Sigmoid colon (tissue), 6 donors: ENCODE measurements at regions not wholly inside any gene's neighbourhood (a gene's known extent, or its start where the extent isn't known, plus 50 kb on each side); places are given as distances from the start of the nearest gene placed in this dataset.

Source experiments
- DNase-seq: peaks from one replicate; pipeline ENCODE4 v3.0.0-alpha.2; 2019
- H3K27ac ChIP-seq, 4 donors: fragments of 200-600 bp; sonication (generic); one replicate each; pipeline ENCODE4 v1.5.1; 2016 to 2019; ENCODE audit warnings: mild to moderate bottlenecking in 1 of 4
- H3K27me3 ChIP-seq, 3 donors: fragments of 200-600 bp; sonication (generic); one replicate each; pipeline ENCODE4 v1.5.1; 2019; ENCODE audit warnings: mild to moderate bottlenecking in 1 of 3
- H3K36me3 ChIP-seq, 4 donors: fragments of 200-600 bp; sonication (generic); one replicate each; pipeline ENCODE4 v1.5.1; 2016 to 2019
- H3K4me1 ChIP-seq, 4 donors: fragments of 200-600 bp; sonication (generic); one replicate each; pipeline ENCODE4 v1.5.1; 2017 to 2019
- H3K4me3 ChIP-seq, 4 donors: fragments of 200-600 bp; sonication (generic); one replicate each; pipeline ENCODE4 v1.5.1; 2017 to 2019; ENCODE audit warnings: mild to moderate bottlenecking in 2 of 4, moderate library complexity in 1 of 4
- H3K9me3 ChIP-seq, 4 donors: fragments of 200-600 bp in 3 of 4; sonication (generic) in 3 of 4; one replicate each; pipeline versions ENCODE4 v1.5.1 to v1.6.1; 2013 to 2019
- EP300 ChIP-seq, 4 donors: sonication (generic); formaldehyde crosslinking; IDR thresholded peaks; one replicate each; pipeline ENCODE4 v1.6.1; 2017; ENCODE audit warnings: antibody characterized with exemption in 4 of 4
- POLR2A ChIP-seq, 2 donors: fragments of 450-650 bp; IDR thresholded peaks; one replicate each; pipeline ENCODE4 v1.6.1; 2016; ENCODE audit warnings: antibody characterized with exemption in 2 of 2, mild to moderate bottlenecking in 2 of 2, moderate library complexity in 2 of 2
- POLR2AphosphoS5 ChIP-seq, 4 donors: sonication (generic); formaldehyde crosslinking; IDR thresholded peaks; one replicate each; pipeline ENCODE4 v1.6.1; 2017; ENCODE audit warnings: antibody characterized with exemption in 4 of 4
- WGBS, 2 donors: extraction: QIAGEN DNeasy Blood & Tissue Kit; methylation state at CpG; one replicate each; pipeline ENCODE4 v1.1.7; 2013; 5-methylcytosine and 5-hydroxymethylcytosine counted together
- intact Hi-C: fragments of 100-400 bp; cut with DNase I; formaldehyde crosslinking; loops from one replicate; pipeline ENCODE4 v1.15.1; 2023
- TF ChIP-seq, protein P1 (sequence below), 4 experiments: fragments of 450-650 bp in 3 of 4; fragments of 200-600 bp in 1 of 4; IDR thresholded peaks; one replicate each; pipeline ENCODE4 v1.5.1; 2016 to 2019; ENCODE audit warnings: antibody characterized with exemption in 4 of 4, mild to moderate bottlenecking in 3 of 4, moderate library complexity in 2 of 4
- donor health status: healthy with polysubstance abuse.
- donor health status: healthy.

DNA sequence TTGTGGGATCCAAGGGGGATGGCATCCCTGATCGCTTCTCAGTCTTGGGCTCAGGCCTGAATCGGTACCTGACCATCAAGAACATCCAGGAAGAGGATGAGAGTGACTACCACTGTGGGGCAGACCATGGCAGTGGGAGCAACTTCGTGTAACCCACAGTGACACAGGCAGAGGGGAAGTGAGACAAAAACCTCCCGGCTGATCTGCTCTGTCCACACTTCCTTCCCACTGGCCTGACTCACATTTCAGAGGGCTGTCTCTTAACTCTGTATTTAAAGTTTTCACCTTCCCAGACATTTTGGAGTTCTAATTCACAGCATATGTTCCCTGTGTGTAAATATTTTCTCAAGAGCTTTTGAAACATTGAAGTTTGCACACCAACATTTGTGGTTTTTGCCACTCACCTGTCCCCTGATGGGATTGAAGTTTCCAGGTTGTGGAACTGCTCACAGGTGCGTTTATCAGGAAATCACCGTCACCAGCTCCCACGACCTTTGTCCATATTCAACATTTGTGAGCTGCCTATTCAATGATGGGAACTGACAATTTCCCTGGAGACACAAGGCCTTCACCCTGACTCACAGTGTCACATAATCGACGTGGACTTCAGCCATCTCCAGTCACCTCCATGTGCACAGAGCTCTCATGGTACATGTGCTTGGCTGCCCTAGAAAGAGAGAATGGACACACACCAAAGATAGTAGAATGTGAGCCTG, 99.2 kb downstream of the VPREB1 start:
- H3K27me3 ChIP-seq = peaks cover 0 to 4% (median 0%) of the 10 kb centered on the region in 3 donors
- no peaks in the 10 kb centered on the region for H3K4me1 ChIP-seq
- no peaks in the 10 kb centered on the region for H3K9me3 ChIP-seq
- TF ChIP-seq, protein P1, sequence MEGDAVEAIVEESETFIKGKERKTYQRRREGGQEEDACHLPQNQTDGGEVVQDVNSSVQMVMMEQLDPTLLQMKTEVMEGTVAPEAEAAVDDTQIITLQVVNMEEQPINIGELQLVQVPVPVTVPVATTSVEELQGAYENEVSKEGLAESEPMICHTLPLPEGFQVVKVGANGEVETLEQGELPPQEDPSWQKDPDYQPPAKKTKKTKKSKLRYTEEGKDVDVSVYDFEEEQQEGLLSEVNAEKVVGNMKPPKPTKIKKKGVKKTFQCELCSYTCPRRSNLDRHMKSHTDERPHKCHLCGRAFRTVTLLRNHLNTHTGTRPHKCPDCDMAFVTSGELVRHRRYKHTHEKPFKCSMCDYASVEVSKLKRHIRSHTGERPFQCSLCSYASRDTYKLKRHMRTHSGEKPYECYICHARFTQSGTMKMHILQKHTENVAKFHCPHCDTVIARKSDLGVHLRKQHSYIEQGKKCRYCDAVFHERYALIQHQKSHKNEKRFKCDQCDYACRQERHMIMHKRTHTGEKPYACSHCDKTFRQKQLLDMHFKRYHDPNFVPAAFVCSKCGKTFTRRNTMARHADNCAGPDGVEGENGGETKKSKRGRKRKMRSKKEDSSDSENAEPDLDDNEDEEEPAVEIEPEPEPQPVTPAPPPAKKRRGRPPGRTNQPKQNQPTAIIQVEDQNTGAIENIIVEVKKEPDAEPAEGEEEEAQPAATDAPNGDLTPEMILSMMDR (IDR thresholded peaks at IDR 0.05) = no peak
- TF ChIP-seq POLR2AphosphoS5 (IDR thresholded peaks at IDR 0.05) (no peak), EP300 (IDR thresholded peaks at IDR 0.05) (no peak), POLR2A (IDR thresholded peaks at IDR 0.05) (no peak)
- no peaks in the 10 kb centered on the region for H3K36me3 ChIP-seq
- 33 to 48% methylated on average over 9 of the region's 9 CpGs for WGBS, 2 donors
- DNase-seq = no peak
- no peak overlapping the region for H3K27ac ChIP-seq
- H3K4me3 ChIP-seq = no peak overlapping the region
- intact Hi-C loops = no loop called here

DNA sequence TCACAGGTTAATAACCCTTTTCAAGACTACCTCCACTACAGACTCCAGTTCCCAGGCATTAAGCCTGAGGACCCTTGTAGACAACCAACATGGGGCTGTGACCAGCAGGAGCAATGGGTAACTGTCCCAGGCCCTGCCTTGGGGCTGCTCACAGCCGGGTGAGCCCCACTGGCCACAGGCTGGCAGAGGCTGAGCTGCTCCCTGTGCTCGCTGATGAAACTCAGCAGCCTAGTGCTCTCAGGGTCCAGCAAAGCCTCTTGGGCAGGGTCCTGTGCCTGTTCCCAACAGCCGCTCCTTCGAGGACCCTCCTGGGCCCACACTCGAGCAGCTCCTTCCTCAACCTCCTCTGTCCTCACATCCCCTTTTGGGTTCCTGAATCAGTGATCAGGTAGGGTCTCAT, 99.8 kb downstream of the VPREB1 start:
- peaks cover 0 to 6% (median 0%) of the 10 kb centered on the region in 3 donors for H3K27me3 ChIP-seq

DNA sequence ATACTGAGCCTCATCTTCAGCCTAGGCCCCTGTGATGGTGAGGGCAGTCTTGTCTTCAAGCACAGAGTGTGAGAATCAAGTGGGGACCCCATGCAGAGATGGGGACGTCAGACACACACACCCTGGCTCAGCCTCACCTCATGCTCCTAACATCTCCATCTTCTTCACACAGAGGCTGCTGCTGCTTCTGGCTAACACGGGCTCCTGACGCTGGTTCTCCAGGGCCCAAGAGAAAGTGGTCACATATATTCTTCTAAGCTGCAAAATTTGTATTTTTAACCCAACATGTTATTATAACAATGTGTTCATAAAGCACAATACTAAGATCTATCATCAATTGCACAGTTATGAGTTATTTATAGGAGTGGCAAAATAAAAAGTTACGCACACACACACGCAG, 101.2 kb downstream of the VPREB1 start:
- TF ChIP-seq, protein P1 (IDR thresholded peaks at IDR 0.05) = no peak
- TF ChIP-seq POLR2AphosphoS5 (IDR thresholded peaks at IDR 0.05) = no peak
- no peak for TF ChIP-seq EP300 (IDR thresholded peaks at IDR 0.05)
- TF ChIP-seq POLR2A (IDR thresholded peaks at IDR 0.05) = no peak
- Histone ChIP-seq H3K9me3 (no peaks in the 10 kb centered on the region), H3K27ac (no peak overlapping the region), H3K4me3 (no peak overlapping the region), H3K27me3 (peaks cover 0 to 6% (median 0%) of the 10 kb centered on the region in 3 donors), H3K36me3 (no peaks in the 10 kb centered on the region), H3K4me1 (no peaks in the 10 kb centered on the region)
- intact Hi-C loops = no loop called here
- 87 to 91% methylated on average over 5 of the region's 5 CpGs for WGBS, 2 donors
- no peak for DNase-seq

More for the DNA sequence above, 99.8 kb downstream of the VPREB1 start:
- Histone ChIP-seq H3K4me1 (no peaks in the 10 kb centered on the region), H3K9me3 (no peaks in the 10 kb centered on the region), H3K27ac (no peak overlapping the region), H3K4me3 (no peak overlapping the region), H3K36me3 (no peaks in the 10 kb centered on the region)
- 67 to 83% methylated on average over 5 of the region's 5 CpGs for WGBS, 2 donors
- intact Hi-C loops = no loop called here
- TF ChIP-seq POLR2AphosphoS5 (IDR thresholded peaks at IDR 0.05) (no peak), POLR2A (IDR thresholded peaks at IDR 0.05) (no peak), EP300 (IDR thresholded peaks at IDR 0.05) (no peak)
- TF ChIP-seq, protein P1 (IDR thresholded peaks at IDR 0.05) = no peak
- DNase-seq = no peak

DNA sequence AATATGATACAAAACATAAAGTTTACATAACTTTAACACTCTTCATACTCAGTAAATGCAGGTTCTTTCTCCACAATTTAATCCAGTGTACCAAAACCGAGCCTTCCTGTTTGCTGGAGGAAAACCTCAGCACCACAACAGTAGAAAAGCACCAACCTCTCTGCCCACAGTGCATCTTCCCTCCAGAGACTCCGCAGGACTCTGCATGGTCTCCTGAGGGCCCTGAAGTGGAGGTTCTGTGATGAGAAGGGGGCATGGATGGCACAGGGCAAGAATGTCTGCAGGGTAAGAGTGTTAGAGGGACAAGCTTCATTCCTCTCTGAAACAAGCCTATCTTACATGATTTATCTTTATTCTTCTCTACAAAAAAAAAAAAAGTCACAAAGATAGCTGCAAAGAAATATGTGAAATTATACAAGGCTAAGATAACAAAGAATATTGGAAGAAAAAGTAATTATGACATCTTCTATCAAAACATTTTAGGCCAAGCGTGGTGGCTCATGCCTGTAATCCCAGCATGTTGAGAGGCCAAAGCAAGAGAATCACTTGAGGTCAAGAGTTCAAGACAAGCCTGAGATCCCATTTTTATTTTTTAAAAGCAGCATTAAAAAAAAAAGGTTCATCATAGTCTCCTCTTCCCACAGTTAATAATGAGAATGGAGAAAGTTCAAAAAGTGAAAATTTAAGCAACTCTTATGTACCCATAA, 102.0 kb downstream of the VPREB1 start:
- intact Hi-C loops = no loop called here
- H3K27me3 ChIP-seq = peaks cover 0 to 6% (median 0%) of the 10 kb centered on the region in 3 donors
- no peaks in the 10 kb centered on the region for H3K4me1 ChIP-seq
- TF ChIP-seq, protein P1 (IDR thresholded peaks at IDR 0.05) = no peak
- TF ChIP-seq POLR2AphosphoS5 (IDR thresholded peaks at IDR 0.05) (no peak), POLR2A (IDR thresholded peaks at IDR 0.05) (no peak), EP300 (IDR thresholded peaks at IDR 0.05) (no peak)
- H3K27ac ChIP-seq = no peak overlapping the region
- no peak for DNase-seq
- H3K36me3 ChIP-seq = no peaks in the 10 kb centered on the region
- whole genome bisulfite sequencing, 2 donors = 59 to 88% methylated on average over 3 of the region's 3 CpGs
- no peak overlapping the region for H3K4me3 ChIP-seq
- H3K9me3 ChIP-seq = no peaks in the 10 kb centered on the region
